ENCODE measurements at regions not wholly inside any gene's neighbourhood (a gene's known extent, or its start where the extent isn't known, plus 50 kb on each side); places are given as distances from the start of the nearest gene placed in this dataset.

DNA sequence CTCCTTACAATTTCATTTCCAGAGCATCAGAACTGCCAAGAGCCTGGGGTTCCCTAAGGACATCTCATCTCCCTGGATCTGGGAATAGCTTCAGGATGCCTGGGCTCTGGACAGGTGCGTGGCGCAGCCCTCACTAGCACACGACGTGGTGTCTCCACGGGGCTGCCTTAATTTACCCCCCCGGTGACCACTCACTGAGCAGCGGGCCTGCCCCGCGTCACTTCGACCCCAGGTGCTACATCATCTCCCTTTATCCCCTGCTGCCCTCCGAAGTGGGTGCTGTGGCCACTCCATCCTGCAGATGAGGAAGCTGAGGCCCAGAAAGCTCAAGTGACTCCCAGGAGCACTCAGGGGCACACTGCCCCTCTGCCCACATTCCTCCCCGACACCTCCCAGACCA is 177.8 kb upstream of the SFSWAP start (continued):
- TF ChIP-seq CEBPB (IDR thresholded peaks at IDR 0.05; ENCODE audit: low read depth, low read length) (no peak), BCL11A (IDR thresholded peaks at IDR 0.05; ENCODE audit: low read depth in 2 of 2, low read length in 2 of 2) (no peak), ZNF274 (IDR thresholded peaks at IDR 0.05; ENCODE audit: borderline replicate concordance, extremely low read depth, low read length) (no peak)

Measured in H1 (cell line).